ENCODE measurements at regions not wholly inside any gene's neighbourhood (a gene's known extent, or its start where the extent isn't known, plus 50 kb on each side); places are given as distances from the start of the nearest gene placed in this dataset.
"Not testable (repeated sequence)": the region's sequence is repeated elsewhere in the genome, so short reads cannot be mapped to it uniquely, and the experiment has no call there.

DNA sequence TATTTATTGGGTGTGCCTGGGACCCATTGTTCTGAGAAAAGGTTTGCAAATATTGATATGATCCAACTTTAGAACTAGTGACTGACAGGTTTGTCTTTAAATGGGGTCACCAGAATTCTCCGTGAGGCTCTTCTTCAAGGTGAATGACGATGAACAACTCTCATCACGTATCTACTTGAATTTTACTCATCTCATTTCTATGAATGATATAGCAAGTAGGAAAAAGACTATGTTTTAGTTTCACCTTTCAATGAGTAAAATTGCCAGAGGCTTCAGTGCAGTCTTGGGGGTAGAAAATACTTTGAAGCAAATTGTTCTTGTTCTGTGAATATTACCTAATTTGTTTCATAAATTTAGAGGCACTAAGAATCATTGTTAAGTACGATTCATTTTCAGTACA is 232.0 kb downstream of the ANKRD36 start:
- H3K9ac ChIP-seq (ENCODE audit: low read length); H3K23ac ChIP-seq (ENCODE audit: low read length); H4K91ac ChIP-seq (ENCODE audit: low read depth, low read length); H3K4me2 ChIP-seq (ENCODE audit: low read length); H3K4me3 ChIP-seq (ENCODE audit: low read depth, low read length); H3K4me1 ChIP-seq (ENCODE audit: control insufficient read depth in 1 of 2, insufficient read depth in 2 of 2, low read length in 2 of 2); H3K18ac ChIP-seq (ENCODE audit: low read length); H3K79me2 ChIP-seq (ENCODE audit: control insufficient read depth, insufficient read depth, low read length, poor library complexity); H3K27me3 ChIP-seq (ENCODE audit: insufficient read depth, low read length); H3K36me3 ChIP-seq (ENCODE audit: control insufficient read depth in 1 of 2, insufficient read depth in 2 of 2, low read length in 2 of 2); DNase-seq; H4K8ac ChIP-seq (ENCODE audit: low read depth, low read length); H3K27ac ChIP-seq (ENCODE audit: low read depth, low read length); H3K4ac ChIP-seq (ENCODE audit: low read depth, low read length); H2BK120ac ChIP-seq (ENCODE audit: insufficient read depth, low read length, poor library complexity); H3K14ac ChIP-seq (ENCODE audit: low read length); H2AFZ ChIP-seq (ENCODE audit: insufficient read depth, low read length, poor library complexity); H2BK12ac ChIP-seq (ENCODE audit: low read length); H2BK5ac ChIP-seq (ENCODE audit: low read depth, low read length, poor library complexity); H2AK5ac ChIP-seq (ENCODE audit: low read length); H4K12ac ChIP-seq (ENCODE audit: low read depth, low read length); H3K79me1 ChIP-seq (ENCODE audit: low read length); H3K9me3 ChIP-seq (ENCODE audit: insufficient read depth, low read depth, low read length): not testable (repeated sequence)
- no CpG with 5 or more reads among the region's 4 CpGs for WGBS (ENCODE audit: extremely low coverage, insufficient coverage, insufficient read length)

DNA sequence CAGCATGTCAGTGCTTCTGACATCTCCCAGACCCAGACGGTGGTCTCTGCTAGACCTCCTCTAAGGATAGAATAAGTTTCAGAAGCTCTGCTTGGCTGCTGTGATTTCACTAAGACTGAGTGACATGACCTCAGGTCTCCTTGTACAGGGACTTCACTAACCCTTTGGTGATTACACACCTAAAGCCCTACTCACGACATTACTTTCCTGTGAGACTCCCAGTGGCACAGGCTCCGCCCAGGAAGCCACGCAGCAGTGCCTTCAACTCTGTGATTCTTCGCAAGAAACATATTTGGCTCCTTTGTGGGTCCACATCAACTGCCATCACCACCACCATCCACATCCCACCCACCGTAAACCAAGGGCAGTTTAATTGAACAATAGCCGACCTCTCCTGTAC is 220.7 kb downstream of the ANKRD36 start:
- not testable (repeated sequence) for H3K36me3 ChIP-seq (ENCODE audit: control insufficient read depth in 1 of 2, insufficient read depth in 2 of 2, low read length in 2 of 2); H3K4me3 ChIP-seq (ENCODE audit: low read depth, low read length); H3K27ac ChIP-seq (ENCODE audit: low read depth, low read length); H3K14ac ChIP-seq (ENCODE audit: low read length); H2AFZ ChIP-seq (ENCODE audit: insufficient read depth, low read length, poor library complexity); H3K23ac ChIP-seq (ENCODE audit: low read length); H3K4ac ChIP-seq (ENCODE audit: low read depth, low read length); H3K79me1 ChIP-seq (ENCODE audit: low read length); H3K9me3 ChIP-seq (ENCODE audit: insufficient read depth, low read depth, low read length); H3K9ac ChIP-seq (ENCODE audit: low read length); H3K4me1 ChIP-seq (ENCODE audit: control insufficient read depth in 1 of 2, insufficient read depth in 2 of 2, low read length in 2 of 2); H4K91ac ChIP-seq (ENCODE audit: low read depth, low read length); H4K12ac ChIP-seq (ENCODE audit: low read depth, low read length); H4K8ac ChIP-seq (ENCODE audit: low read depth, low read length); H3K27me3 ChIP-seq (ENCODE audit: insufficient read depth, low read length); H2BK12ac ChIP-seq (ENCODE audit: low read length); H2AK5ac ChIP-seq (ENCODE audit: low read length); H3K4me2 ChIP-seq (ENCODE audit: low read length); H2BK120ac ChIP-seq (ENCODE audit: insufficient read depth, low read length, poor library complexity); H2BK5ac ChIP-seq (ENCODE audit: low read depth, low read length, poor library complexity); DNase-seq; H3K79me2 ChIP-seq (ENCODE audit: control insufficient read depth, insufficient read depth, low read length, poor library complexity); H3K18ac ChIP-seq (ENCODE audit: low read length)
- WGBS (ENCODE audit: extremely low coverage, insufficient coverage, insufficient read length): no CpG with 5 or more reads among the region's 7 CpGs

DNA sequence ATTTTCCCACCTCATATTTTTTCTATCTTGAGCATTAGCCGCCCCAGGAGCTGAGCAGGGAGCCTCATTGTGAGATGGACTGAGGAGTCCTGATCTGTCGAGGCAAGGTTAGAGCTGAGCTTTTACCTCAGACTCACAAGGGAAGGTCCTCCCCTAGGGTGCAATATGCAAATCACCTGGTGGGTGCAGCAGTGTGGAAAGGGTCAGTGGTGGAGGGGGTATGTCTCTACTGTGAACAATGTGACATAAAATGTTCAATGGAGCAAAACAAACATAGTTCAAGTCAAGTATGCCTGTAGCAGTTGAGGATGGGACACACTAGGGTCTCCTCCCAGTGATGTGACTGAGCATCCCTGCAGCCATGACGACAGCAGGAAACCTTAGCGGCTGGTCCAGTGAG is 219.2 kb downstream of the ANKRD36 start:
- H3K4me1 ChIP-seq (ENCODE audit: control insufficient read depth in 1 of 2, insufficient read depth in 2 of 2, low read length in 2 of 2); H4K8ac ChIP-seq (ENCODE audit: low read depth, low read length); H2BK12ac ChIP-seq (ENCODE audit: low read length); H3K79me1 ChIP-seq (ENCODE audit: low read length); H3K27ac ChIP-seq (ENCODE audit: low read depth, low read length); H3K14ac ChIP-seq (ENCODE audit: low read length); H3K4me2 ChIP-seq (ENCODE audit: low read length); DNase-seq; H3K18ac ChIP-seq (ENCODE audit: low read length); H3K27me3 ChIP-seq (ENCODE audit: insufficient read depth, low read length); H2BK5ac ChIP-seq (ENCODE audit: low read depth, low read length, poor library complexity); H3K9ac ChIP-seq (ENCODE audit: low read length); H3K4me3 ChIP-seq (ENCODE audit: low read depth, low read length); H2BK120ac ChIP-seq (ENCODE audit: insufficient read depth, low read length, poor library complexity); H2AFZ ChIP-seq (ENCODE audit: insufficient read depth, low read length, poor library complexity); H4K12ac ChIP-seq (ENCODE audit: low read depth, low read length); H3K9me3 ChIP-seq (ENCODE audit: insufficient read depth, low read depth, low read length); H4K91ac ChIP-seq (ENCODE audit: low read depth, low read length); H3K23ac ChIP-seq (ENCODE audit: low read length); H2AK5ac ChIP-seq (ENCODE audit: low read length); H3K36me3 ChIP-seq (ENCODE audit: control insufficient read depth in 1 of 2, insufficient read depth in 2 of 2, low read length in 2 of 2); H3K79me2 ChIP-seq (ENCODE audit: control insufficient read depth, insufficient read depth, low read length, poor library complexity); H3K4ac ChIP-seq (ENCODE audit: low read depth, low read length): not testable (repeated sequence)
- no CpG with 5 or more reads among the region's 4 CpGs for WGBS (ENCODE audit: extremely low coverage, insufficient coverage, insufficient read length)

DNA sequence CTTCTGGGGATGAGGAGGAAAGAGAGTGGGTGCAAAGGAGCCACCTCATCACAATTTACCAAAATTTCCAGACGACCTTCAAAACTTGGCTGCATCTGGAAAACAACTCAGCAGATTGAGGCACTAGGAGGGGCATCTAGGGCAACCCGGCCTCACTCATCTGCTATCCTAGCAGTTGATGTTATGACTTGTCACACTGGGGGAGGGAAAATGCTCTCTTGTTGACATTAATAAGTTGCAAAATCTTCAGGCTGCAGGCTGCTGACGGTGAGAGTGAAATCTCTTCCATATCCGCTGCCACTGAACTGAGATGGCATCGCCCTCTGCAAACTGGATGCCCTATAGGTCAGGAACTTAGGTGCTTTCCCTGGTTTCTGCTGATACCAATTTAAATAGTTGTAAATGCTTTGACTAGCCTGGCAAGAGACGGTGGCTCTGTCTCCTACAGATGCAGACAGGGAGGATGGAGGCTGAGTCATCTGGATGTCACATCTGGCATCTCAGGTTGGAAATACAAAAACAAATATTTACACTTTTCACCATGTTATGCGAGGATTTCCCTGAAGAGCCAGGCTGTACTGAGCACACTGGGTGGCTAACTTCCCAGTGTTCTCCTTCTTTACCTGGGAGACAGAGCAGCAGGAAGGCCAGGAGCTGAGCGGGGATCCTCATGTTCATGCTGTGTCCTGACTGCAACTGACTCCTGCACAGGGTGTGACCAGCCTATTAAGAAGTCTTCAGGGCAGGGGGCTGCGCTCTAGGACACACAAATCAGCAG is 209.2 kb downstream of the ANKRD36 start:
- not testable (repeated sequence) for H4K12ac ChIP-seq (ENCODE audit: low read depth, low read length); H3K4ac ChIP-seq (ENCODE audit: low read depth, low read length); H3K79me2 ChIP-seq (ENCODE audit: control insufficient read depth, insufficient read depth, low read length, poor library complexity); H3K4me3 ChIP-seq (ENCODE audit: low read depth, low read length); H3K23ac ChIP-seq (ENCODE audit: low read length); H3K14ac ChIP-seq (ENCODE audit: low read length); H3K36me3 ChIP-seq (ENCODE audit: control insufficient read depth in 1 of 2, insufficient read depth in 2 of 2, low read length in 2 of 2); H2BK5ac ChIP-seq (ENCODE audit: low read depth, low read length, poor library complexity); H2AK5ac ChIP-seq (ENCODE audit: low read length); H3K4me1 ChIP-seq (ENCODE audit: control insufficient read depth in 1 of 2, insufficient read depth in 2 of 2, low read length in 2 of 2); H2BK120ac ChIP-seq (ENCODE audit: insufficient read depth, low read length, poor library complexity); H4K8ac ChIP-seq (ENCODE audit: low read depth, low read length); H3K9me3 ChIP-seq (ENCODE audit: insufficient read depth, low read depth, low read length); H3K9ac ChIP-seq (ENCODE audit: low read length); H4K91ac ChIP-seq (ENCODE audit: low read depth, low read length); H2BK12ac ChIP-seq (ENCODE audit: low read length); H3K27ac ChIP-seq (ENCODE audit: low read depth, low read length); DNase-seq; H2AFZ ChIP-seq (ENCODE audit: insufficient read depth, low read length, poor library complexity); H3K18ac ChIP-seq (ENCODE audit: low read length); H3K79me1 ChIP-seq (ENCODE audit: low read length); H3K27me3 ChIP-seq (ENCODE audit: insufficient read depth, low read length); H3K4me2 ChIP-seq (ENCODE audit: low read length)
- WGBS (ENCODE audit: extremely low coverage, insufficient coverage, insufficient read length): no CpG with 5 or more reads among the region's 9 CpGs
